ENCODE measurements at regions not wholly inside any gene's neighbourhood (a gene's known extent, or its start where the extent isn't known, plus 50 kb on each side); places are given as distances from the start of the nearest gene placed in this dataset.

DNA sequence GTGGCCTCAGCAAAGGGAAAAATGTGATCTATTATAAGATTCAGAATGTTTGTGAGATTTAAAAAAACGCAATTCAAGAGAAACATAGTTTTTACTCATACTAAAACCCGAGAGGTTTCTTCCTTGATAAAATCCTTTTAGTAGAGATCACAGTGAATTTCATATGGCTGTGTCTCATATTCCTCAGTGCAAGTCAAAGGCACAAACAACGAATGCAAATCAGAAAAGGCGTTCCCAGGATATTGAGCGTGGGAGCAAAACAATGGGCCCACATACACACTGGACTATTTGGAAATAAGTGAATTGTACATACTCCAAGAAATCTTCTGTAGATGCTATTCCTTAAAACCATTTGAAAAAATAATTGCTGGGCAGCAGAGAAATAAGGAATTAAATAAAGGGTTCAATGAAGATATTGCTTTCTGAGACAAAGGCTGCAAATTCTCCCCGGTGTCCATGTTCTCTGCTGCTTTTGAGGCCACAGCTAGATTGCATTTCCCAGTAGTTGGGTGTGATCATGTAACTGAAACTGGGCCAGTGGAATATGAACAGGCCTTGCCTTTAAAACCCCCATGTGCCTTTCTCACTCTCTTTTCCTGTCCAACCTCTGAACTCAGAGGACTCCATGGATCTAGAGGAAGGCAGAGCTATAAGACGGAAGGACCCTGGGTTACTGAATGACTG, 144.6 kb upstream of the TBL1XR1 start:
- TF ChIP-seq, protein P1, sequence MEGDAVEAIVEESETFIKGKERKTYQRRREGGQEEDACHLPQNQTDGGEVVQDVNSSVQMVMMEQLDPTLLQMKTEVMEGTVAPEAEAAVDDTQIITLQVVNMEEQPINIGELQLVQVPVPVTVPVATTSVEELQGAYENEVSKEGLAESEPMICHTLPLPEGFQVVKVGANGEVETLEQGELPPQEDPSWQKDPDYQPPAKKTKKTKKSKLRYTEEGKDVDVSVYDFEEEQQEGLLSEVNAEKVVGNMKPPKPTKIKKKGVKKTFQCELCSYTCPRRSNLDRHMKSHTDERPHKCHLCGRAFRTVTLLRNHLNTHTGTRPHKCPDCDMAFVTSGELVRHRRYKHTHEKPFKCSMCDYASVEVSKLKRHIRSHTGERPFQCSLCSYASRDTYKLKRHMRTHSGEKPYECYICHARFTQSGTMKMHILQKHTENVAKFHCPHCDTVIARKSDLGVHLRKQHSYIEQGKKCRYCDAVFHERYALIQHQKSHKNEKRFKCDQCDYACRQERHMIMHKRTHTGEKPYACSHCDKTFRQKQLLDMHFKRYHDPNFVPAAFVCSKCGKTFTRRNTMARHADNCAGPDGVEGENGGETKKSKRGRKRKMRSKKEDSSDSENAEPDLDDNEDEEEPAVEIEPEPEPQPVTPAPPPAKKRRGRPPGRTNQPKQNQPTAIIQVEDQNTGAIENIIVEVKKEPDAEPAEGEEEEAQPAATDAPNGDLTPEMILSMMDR (IDR thresholded peaks at IDR 0.05) = no peak
- no peak for TF ChIP-seq POLR2A (IDR thresholded peaks at IDR 0.05)
- no peaks in the 10 kb centered on the region for H3K36me3 ChIP-seq
- H3K9me3 ChIP-seq = no peaks in the 10 kb centered on the region
- intact Hi-C loops (cut with DNase I) = no loop called here
- no peak overlapping the region for H3K27ac ChIP-seq
- no peak for DNase-seq
- 84 to 85% methylated on average over 6 to 7 of the region's 7 CpGs for WGBS, 2 donors
- H3K27me3 ChIP-seq = no peaks in the 10 kb centered on the region
- no peak overlapping the region for H3K4me3 ChIP-seq
- peaks cover 10 to 51% (median 19%) of the 10 kb centered on the region in 3 donors for H3K4me1 ChIP-seq

DNA sequence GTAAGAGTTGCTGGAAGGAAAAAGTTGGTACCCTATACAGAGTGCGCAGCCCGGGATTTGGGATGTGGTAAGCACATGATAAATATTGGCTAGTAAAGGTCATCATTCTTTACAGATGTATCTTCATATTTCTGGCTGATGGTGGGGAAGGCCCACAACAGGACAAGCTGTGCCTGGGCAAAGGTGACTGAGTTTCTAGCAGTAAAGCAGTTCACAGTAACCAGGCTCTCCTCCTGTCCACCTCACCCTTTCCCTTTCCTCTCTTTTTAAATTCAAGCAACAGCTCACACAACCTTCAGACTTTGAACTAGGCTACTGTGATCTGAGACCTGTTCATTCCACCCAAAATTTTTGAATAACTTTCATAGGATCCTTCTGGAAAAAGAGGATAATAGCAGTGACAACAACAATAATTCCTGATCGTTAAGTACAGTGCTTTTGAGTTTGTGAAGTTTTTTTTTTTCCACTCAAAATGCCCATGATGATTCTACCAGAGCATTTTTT, 145.9 kb upstream of the TBL1XR1 start:
- WGBS, 2 donors = 91% methylated on average over 3 of the region's 3 CpGs
- Histone ChIP-seq H3K27me3 (no peaks in the 10 kb centered on the region), H3K4me3 (no peak overlapping the region), H3K36me3 (no peaks in the 10 kb centered on the region), H3K9me3 (no peaks in the 10 kb centered on the region), H3K27ac (no peak overlapping the region), H3K4me1 (peaks cover 13 to 40% (median 19%) of the 10 kb centered on the region in 3 donors)
- TF ChIP-seq POLR2A (IDR thresholded peaks at IDR 0.05) = no peak
- TF ChIP-seq, protein P1 (IDR thresholded peaks at IDR 0.05) = no peak
- intact Hi-C loops (cut with DNase I) = no loop called here
- DNase-seq = no peak

DNA sequence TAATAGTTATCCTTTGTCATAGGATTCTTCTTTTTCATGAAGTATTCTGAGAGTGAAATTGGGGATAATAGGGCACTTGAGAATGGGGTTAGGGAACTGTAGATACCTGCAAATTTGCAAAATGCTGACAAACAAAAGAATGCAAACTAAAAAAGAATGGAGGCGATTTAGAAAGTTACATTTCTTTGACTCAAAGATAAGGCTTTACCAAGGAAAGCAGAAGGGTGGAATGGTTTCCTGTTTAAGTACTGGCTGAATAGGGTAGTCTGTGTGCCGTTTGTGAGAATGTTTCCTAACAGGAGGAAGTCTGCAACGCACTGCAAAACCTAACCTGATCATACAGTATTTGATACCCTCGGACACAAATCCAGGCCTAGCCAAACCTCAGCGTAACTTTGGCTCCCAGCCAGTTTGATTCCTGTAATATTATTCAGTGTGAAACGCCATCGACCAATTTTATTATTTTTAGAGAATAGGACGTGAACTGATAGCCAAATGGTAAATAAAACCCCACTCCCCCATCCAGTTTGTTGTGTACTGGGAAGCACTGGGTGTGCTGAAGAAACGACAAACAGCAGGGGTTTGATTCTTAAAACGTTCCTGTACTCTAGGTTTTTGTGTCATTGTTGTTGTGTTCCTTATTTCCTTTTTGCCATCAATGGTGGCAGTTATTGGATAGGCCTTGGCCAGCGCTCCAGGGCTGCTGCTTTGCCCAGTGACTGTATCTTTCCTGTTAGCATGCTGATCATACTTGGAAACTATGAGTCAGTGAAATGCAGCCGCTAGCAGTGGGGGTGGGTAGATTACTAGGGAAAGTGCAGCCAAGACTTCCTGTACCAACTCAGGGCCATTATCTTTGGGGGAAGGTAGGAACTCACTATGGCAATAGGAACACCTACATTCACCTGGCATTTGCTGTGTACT, 148.0 kb upstream of the TBL1XR1 start:
- TF ChIP-seq POLR2A (IDR thresholded peaks at IDR 0.05) = peak in 1 of 4 donors; percentile 23
- TF ChIP-seq, protein P1 (IDR thresholded peaks at IDR 0.05) = no peak
- peaks cover 13 to 44% (median 19%) of the 10 kb centered on the region in 3 donors for H3K4me1 ChIP-seq
- DNase-seq = peak; percentile 36
- H3K4me3 ChIP-seq = peak overlapping the region in 1 of 4 donors; percentile 3
- no peaks in the 10 kb centered on the region for H3K27me3 ChIP-seq
- intact Hi-C loops (cut with DNase I) = no loop called here
- H3K27ac ChIP-seq = peak overlapping the region; percentile 69 to 93 (median 86)
- H3K9me3 ChIP-seq = no peaks in the 10 kb centered on the region
- H3K36me3 ChIP-seq = no peaks in the 10 kb centered on the region
- 16 to 23% methylated on average over 12 of the region's 12 CpGs for WGBS, 2 donors

DNA sequence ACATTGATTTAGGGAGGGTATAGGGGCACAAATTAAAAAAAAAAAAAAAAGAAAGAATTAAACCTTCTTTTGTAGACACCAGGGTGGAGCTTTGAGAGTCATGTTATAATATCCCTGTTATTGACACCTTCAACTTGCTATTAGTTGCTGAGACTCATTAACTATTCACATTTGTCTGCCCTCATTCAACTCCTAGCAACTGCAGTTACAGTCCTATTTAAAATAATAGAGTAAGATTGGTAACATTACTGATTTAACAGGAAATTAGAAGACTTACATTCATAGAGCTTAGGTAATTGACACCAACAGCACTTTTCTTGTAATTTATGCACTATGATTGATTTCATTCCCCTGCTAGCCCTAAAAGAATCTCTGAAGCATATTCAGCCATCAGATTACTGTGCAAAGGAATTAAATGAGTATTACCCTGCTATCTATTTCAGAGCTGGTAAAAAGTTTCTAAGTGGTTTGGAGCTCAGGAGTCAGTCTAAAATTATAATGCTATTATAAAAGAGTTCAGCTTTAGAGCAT, 148.8 kb upstream of the TBL1XR1 start:
- no peak overlapping the region for H3K4me3 ChIP-seq
- H3K27ac ChIP-seq = peak overlapping the region; percentile 69 to 89 (median 80)
- no peaks in the 10 kb centered on the region for H3K9me3 ChIP-seq
- no peak for TF ChIP-seq POLR2A (IDR thresholded peaks at IDR 0.05)
- TF ChIP-seq, protein P1 (IDR thresholded peaks at IDR 0.05) = no peak
- no peak for DNase-seq
- no peaks in the 10 kb centered on the region for H3K27me3 ChIP-seq
- H3K36me3 ChIP-seq = no peaks in the 10 kb centered on the region
- intact Hi-C loops (cut with DNase I) = no loop called here
- H3K4me1 ChIP-seq = peaks cover 13 to 44% (median 19%) of the 10 kb centered on the region in 3 donors

DNA sequence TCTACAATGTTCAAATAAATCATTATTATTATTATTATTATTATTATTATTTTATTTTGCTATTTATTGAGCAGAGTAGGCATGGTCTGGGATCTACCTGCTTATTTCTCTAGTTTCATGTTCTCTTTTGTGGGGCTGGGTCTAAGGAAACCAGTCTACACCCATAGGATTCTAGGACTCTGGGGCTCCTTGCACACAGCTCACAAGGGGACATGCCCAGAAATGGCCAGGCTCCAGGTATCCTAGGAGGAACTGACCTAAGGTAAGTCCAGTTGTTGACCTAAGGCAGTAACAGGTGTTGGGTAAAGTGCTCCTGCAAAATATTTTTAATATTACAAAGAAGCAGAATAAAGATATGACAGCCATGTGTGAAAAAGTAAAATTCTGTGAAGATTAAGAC, 149.6 kb upstream of the TBL1XR1 start:
- Histone ChIP-seq H3K9me3 (no peaks in the 10 kb centered on the region), H3K4me3 (no peak overlapping the region), H3K27me3 (no peaks in the 10 kb centered on the region), H3K27ac (no peak overlapping the region), H3K36me3 (no peaks in the 10 kb centered on the region), H3K4me1 (peaks cover 13 to 52% (median 21%) of the 10 kb centered on the region in 3 donors)
- TF ChIP-seq, protein P1 (IDR thresholded peaks at IDR 0.05) = no peak
- TF ChIP-seq POLR2A (IDR thresholded peaks at IDR 0.05) = no peak
- intact Hi-C loops (cut with DNase I) = no loop called here
- DNase-seq = no peak
